GM19043 (cell line): ENCODE measurements at regions not wholly inside any gene's neighbourhood (a gene's known extent, or its start where the extent isn't known, plus 50 kb on each side); places are given as distances from the start of the nearest gene placed in this dataset.

Source experiments
- ATAC-seq: cut with Tn5 transposase; IDR thresholded peaks from one replicate; pipeline ENCODE4 v1.9.1; 2021; ENCODE audit warnings: low read depth; ENCODE audit not compliant: unreplicated experiment

- no peak for ATAC-seq
These were observed 199.4 kb downstream of the MED10 start for GRCh38 chr5:6178846-6179532.

GRCh38 chr5:6177926-6178325 is 200.4 kb downstream of the MED10 start:
- ATAC-seq = no peak

- ATAC-seq = no peak
These were observed 202.1 kb downstream of the MED10 start for GRCh38 chr5:6176102-6176693.

- no peak for ATAC-seq
These were observed 203.0 kb downstream of the MED10 start for GRCh38 chr5:6175172-6175854.

- no peak for ATAC-seq
These were observed 208.7 kb downstream of the MED10 start for GRCh38 chr5:6169660-6170059.

- no peak for ATAC-seq
These were observed 211.5 kb downstream of the MED10 start for GRCh38 chr5:6166698-6167394.

- ATAC-seq = no peak
These were observed 214.4 kb downstream of the MED10 start for GRCh38 chr5:6163913-6164312.

GRCh38 chr5:6162175-6162574 is 216.2 kb downstream of the MED10 start:
- ATAC-seq = no peak

- ATAC-seq = no peak
These were observed 217.1 kb downstream of the MED10 start for GRCh38 chr5:6161257-6161656.

GRCh38 chr5:6159832-6160430 is 218.4 kb downstream of the MED10 start:
- ATAC-seq = no peak

GRCh38 chr5:6158974-6159831 is 219.1 kb downstream of the MED10 start:
- no peak for ATAC-seq

- no peak for ATAC-seq
These were observed 224.1 kb downstream of the MED10 start for GRCh38 chr5:6154216-6154615.

- ATAC-seq = no peak
These were observed 232.1 kb downstream of the MED10 start for GRCh38 chr5:6146271-6146670.

GRCh38 chr5:6145616-6146237 is 232.6 kb downstream of the MED10 start:
- ATAC-seq = no peak

- no peak for ATAC-seq
These were observed 234.8 kb downstream of the MED10 start for GRCh38 chr5:6143523-6143922.

GRCh38 chr5:6142353-6142752 is 236.0 kb downstream of the MED10 start:
- no peak for ATAC-seq

GRCh38 chr5:6140219-6140618 is 238.1 kb downstream of the MED10 start:
- ATAC-seq = no peak

- ATAC-seq = no peak
These were observed 242.4 kb downstream of the MED10 start for GRCh38 chr5:6135977-6136376.

- ATAC-seq = no peak
These were observed 244.1 kb downstream of the MED10 start for GRCh38 chr5:6134281-6134680.

- ATAC-seq = no peak
These were observed 252.6 kb downstream of the MED10 start for GRCh38 chr5:6125781-6126180.
